ENCODE measurements at regions not wholly inside any gene's neighbourhood (a gene's known extent, or its start where the extent isn't known, plus 50 kb on each side); places are given as distances from the start of the nearest gene placed in this dataset.
"Not testable (repeated sequence)": the region's sequence is repeated elsewhere in the genome, so short reads cannot be mapped to it uniquely, and the experiment has no call there.

- DNase-seq: no peak
Measured at GRCh38 chr3:3433711-3434110, 254.2 kb upstream of the CRBN start.

- DNase-seq: no peak
Measured at GRCh38 chr3:3429841-3430240, 250.3 kb upstream of the CRBN start.

GRCh38 chr3:3407707-3408106 lies 228.2 kb upstream of the CRBN start:
- not testable (repeated sequence) for DNase-seq

- DNase-seq: no peak
Measured at GRCh38 chr3:3405131-3405530, 225.6 kb upstream of the CRBN start.

GRCh38 chr3:3403700-3404099 lies 224.2 kb upstream of the CRBN start:
- no peak for DNase-seq

- no peak for DNase-seq
Measured at GRCh38 chr3:3392946-3393345, 213.5 kb upstream of the CRBN start.

GRCh38 chr3:3383461-3383860 lies 204.0 kb upstream of the CRBN start:
- DNase-seq: no peak

GRCh38 chr3:3372210-3372777 lies 192.8 kb upstream of the CRBN start:
- no peak for DNase-seq

- no peak for DNase-seq
Measured at GRCh38 chr3:3368306-3368705, 188.8 kb upstream of the CRBN start.

- DNase-seq: no peak
Measured at GRCh38 chr3:3366386-3366785, 186.9 kb upstream of the CRBN start.

GRCh38 chr3:3365716-3366115 lies 186.2 kb upstream of the CRBN start:
- no peak for DNase-seq

GRCh38 chr3:3356846-3357245 lies 177.4 kb upstream of the CRBN start:
- no peak for DNase-seq

- DNase-seq: no peak
Measured at GRCh38 chr3:3355442-3355841, 176.0 kb upstream of the CRBN start.

GRCh38 chr3:3353153-3353552 lies 173.7 kb upstream of the CRBN start:
- no peak for DNase-seq

GRCh38 chr3:3351226-3351625 lies 171.7 kb upstream of the CRBN start:
- DNase-seq: no peak

GRCh38 chr3:3347056-3347455 lies 167.6 kb upstream of the CRBN start:
- not testable (repeated sequence) for DNase-seq

GRCh38 chr3:3346556-3346955 lies 167.1 kb upstream of the CRBN start:
- no peak for DNase-seq

GRCh38 chr3:3342141-3342540 lies 162.7 kb upstream of the CRBN start:
- no peak for DNase-seq

- no peak for DNase-seq
Measured at GRCh38 chr3:3340965-3341895, 161.7 kb upstream of the CRBN start.

GRCh38 chr3:3340526-3340925 lies 161.0 kb upstream of the CRBN start:
- no peak for DNase-seq

- DNase-seq: no peak
Measured at GRCh38 chr3:3335903-3336302, 156.4 kb upstream of the CRBN start.

GRCh38 chr3:3334491-3334890 lies 155.0 kb upstream of the CRBN start:
- DNase-seq: no peak

GRCh38 chr3:3333571-3333970 lies 154.1 kb upstream of the CRBN start:
- no peak for DNase-seq

GRCh38 chr3:3316521-3316920 lies 137.0 kb upstream of the CRBN start:
- DNase-seq: no peak

GRCh38 chr3:3315846-3316245 lies 136.4 kb upstream of the CRBN start:
- DNase-seq: no peak
